Uterus (tissue), 2 donors: ENCODE measurements at regions not wholly inside any gene's neighbourhood (a gene's known extent, or its start where the extent isn't known, plus 50 kb on each side); places are given as distances from the start of the nearest gene placed in this dataset.

ENCODE experiments used
- CTCF ChIP-seq, 4 experiments: fragments of 200-600 bp in 2 of 4; fragments of 450-650 bp in 2 of 4; sonication (generic) in 2 of 4; IDR thresholded peaks; one replicate each; pipeline ENCODE4 v1.5.1; 2016 to 2019; ENCODE audit warnings: antibody characterized with exemption in 4 of 4, mild to moderate bottlenecking in 2 of 4, moderate library complexity in 1 of 4
- POLR2A ChIP-seq, 2 donors: fragments of 450-650 bp; IDR thresholded peaks; one replicate each; pipeline ENCODE4 v1.6.1; 2016; ENCODE audit warnings: antibody characterized with exemption in 2 of 2, mild to moderate bottlenecking in 1 of 2, moderate library complexity in 1 of 2

DNA sequence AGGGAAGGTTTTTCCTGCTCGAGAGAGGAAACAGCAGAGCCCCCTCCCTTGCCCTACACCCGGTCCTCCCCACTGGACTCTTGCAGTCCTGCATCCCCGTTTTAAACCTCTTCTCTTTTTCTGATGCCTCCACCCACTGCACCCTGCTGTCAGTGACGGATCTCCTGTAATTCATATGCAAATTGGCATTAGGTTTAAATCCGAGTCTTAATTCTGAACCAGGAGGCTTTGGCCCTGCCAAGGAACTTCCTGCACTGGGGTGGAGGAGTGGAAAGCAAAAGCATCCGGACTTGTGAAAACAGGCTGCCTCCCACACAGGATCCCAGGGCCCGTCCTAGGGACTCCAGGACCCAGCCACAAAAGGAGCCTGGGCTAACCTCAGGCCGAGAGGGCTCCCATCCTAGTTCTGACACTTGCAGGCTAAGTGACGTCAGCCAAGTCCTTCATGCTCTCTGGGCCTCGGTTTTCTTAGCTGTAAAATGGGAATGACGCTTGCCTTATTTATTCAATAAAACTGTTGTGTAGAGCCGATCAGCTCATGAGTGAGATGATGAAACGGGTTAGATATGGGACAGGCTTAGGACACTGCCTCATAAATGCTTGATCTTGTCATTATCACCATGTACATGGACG lies 613.3 kb downstream of the AJAP1 start:
- TF ChIP-seq POLR2A (IDR thresholded peaks at IDR 0.05) (no peak), CTCF (IDR thresholded peaks at IDR 0.05) (no peak)
